ENCODE measurements at regions not wholly inside any gene's neighbourhood (a gene's known extent, or its start where the extent isn't known, plus 50 kb on each side); places are given as distances from the start of the nearest gene placed in this dataset.

GRCh38 chr18:55866886-55867285 is 278.9 kb upstream of the TCF4 start:
- H3K9ac ChIP-seq (ENCODE audit: low read depth, low read length): no peak overlapping the region
- H3K9me3 ChIP-seq (ENCODE audit: control insufficient read depth, insufficient read depth, low read length): no peaks in the 10 kb centered on the region
- peaks cover 12% of the 10 kb centered on the region for H3K4me1 ChIP-seq (ENCODE audit: control insufficient read depth, insufficient read depth, low read length)
- H3K27me3 ChIP-seq (ENCODE audit: control insufficient read depth, insufficient read depth, low read length): no peaks in the 10 kb centered on the region
- H3K4me3 ChIP-seq (ENCODE audit: low read depth, low read length): no peak overlapping the region
- no peaks in the 10 kb centered on the region for H3K36me3 ChIP-seq (ENCODE audit: control insufficient read depth, insufficient read depth, low read length)

DNA sequence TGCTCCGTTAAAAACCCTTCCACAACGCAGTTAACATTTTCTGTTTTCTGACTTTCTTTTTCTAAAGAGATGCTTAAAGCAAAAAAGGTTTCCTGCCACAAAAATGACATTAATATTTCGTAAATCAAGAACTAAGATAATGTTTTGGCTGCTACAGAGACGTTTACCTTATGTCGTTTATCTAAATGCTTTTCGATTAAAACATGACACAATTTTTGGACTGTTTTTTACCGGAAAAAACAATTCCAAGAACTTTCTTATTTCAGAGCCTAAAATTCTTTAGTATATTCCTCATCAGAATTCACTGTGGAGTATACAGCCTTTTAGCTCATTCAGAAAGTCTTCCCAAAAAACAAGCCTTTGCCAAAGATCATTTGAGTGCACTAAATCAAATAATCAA is 278.0 kb upstream of the TCF4 start:
- peaks cover 12% of the 10 kb centered on the region for H3K4me1 ChIP-seq (ENCODE audit: control insufficient read depth, insufficient read depth, low read length)
- H3K4me3 ChIP-seq (ENCODE audit: low read depth, low read length): no peak overlapping the region
- no peaks in the 10 kb centered on the region for H3K36me3 ChIP-seq (ENCODE audit: control insufficient read depth, insufficient read depth, low read length)
- no peaks in the 10 kb centered on the region for H3K9me3 ChIP-seq (ENCODE audit: control insufficient read depth, insufficient read depth, low read length)
- H3K27me3 ChIP-seq (ENCODE audit: control insufficient read depth, insufficient read depth, low read length): no peaks in the 10 kb centered on the region
- no peak overlapping the region for H3K9ac ChIP-seq (ENCODE audit: low read depth, low read length)

DNA sequence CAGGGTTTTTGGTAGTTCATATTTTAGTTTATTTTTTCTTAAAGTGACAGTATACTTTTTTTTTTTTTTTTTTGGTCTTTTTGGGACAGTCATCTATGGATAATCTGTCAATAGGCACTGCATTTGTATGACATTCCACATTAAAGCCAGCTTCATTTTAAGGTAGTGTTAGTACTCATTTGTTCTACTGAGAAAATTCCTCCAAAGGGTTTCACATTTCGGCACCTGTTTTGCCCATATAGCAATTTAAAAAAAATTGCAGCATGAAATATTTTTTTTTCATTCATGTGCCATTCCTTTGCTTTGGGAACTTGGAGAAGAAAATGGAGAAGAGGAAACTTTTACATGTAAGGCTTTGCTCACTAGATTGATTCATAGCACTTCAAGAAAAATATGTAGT is 276.3 kb upstream of the TCF4 start:
- Histone ChIP-seq H3K9me3 (ENCODE audit: control insufficient read depth, insufficient read depth, low read length) (no peaks in the 10 kb centered on the region), H3K27me3 (ENCODE audit: control insufficient read depth, insufficient read depth, low read length) (no peaks in the 10 kb centered on the region), H3K9ac (ENCODE audit: low read depth, low read length) (no peak overlapping the region), H3K4me1 (ENCODE audit: control insufficient read depth, insufficient read depth, low read length) (peaks cover 12% of the 10 kb centered on the region), H3K4me3 (ENCODE audit: low read depth, low read length) (no peak overlapping the region), H3K36me3 (ENCODE audit: control insufficient read depth, insufficient read depth, low read length) (no peaks in the 10 kb centered on the region)

DNA sequence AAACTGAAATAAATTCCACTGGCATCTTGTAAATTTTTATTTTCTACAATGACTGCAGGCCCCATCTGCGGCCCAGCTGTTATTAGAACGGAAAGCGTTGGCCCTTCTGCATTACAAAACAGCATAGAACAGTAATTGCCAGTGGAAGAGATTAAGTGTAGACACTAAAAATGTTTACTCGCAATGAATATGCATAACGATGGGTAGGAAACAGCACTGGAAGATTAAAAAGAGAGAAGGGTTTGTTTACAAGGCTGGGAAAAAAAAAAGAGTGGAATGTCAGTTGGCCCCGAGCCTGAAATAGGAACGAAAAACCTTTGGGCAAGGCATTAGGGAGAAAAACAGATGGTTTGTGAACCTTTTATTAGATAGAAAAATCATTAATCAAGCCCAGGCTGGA is 275.9 kb upstream of the TCF4 start:
- no peaks in the 10 kb centered on the region for H3K36me3 ChIP-seq (ENCODE audit: control insufficient read depth, insufficient read depth, low read length)
- no peaks in the 10 kb centered on the region for H3K9me3 ChIP-seq (ENCODE audit: control insufficient read depth, insufficient read depth, low read length)
- H3K9ac ChIP-seq (ENCODE audit: low read depth, low read length): no peak overlapping the region
- no peaks in the 10 kb centered on the region for H3K27me3 ChIP-seq (ENCODE audit: control insufficient read depth, insufficient read depth, low read length)
- peaks cover 12% of the 10 kb centered on the region for H3K4me1 ChIP-seq (ENCODE audit: control insufficient read depth, insufficient read depth, low read length)
- H3K4me3 ChIP-seq (ENCODE audit: low read depth, low read length): no peak overlapping the region

DNA sequence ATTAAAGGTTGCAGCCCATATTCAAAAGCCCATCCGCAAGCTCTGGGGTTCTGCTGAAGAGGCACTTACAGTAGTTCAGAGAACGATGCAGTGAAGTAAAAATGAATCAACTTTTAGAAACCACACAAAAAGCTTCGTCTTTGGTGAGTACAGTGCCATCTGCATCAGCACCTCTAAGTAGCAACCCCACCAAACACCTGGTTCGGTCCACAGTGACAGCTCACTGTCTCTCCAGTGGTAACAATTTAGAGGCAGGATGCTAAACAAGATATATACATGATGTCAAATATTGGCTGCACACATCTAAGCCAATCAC is 275.4 kb upstream of the TCF4 start:
- H3K4me1 ChIP-seq (ENCODE audit: control insufficient read depth, insufficient read depth, low read length): peaks cover 12% of the 10 kb centered on the region
- H3K9ac ChIP-seq (ENCODE audit: low read depth, low read length): no peak overlapping the region
- H3K27me3 ChIP-seq (ENCODE audit: control insufficient read depth, insufficient read depth, low read length): no peaks in the 10 kb centered on the region
- no peaks in the 10 kb centered on the region for H3K9me3 ChIP-seq (ENCODE audit: control insufficient read depth, insufficient read depth, low read length)
- H3K36me3 ChIP-seq (ENCODE audit: control insufficient read depth, insufficient read depth, low read length): no peaks in the 10 kb centered on the region
- no peak overlapping the region for H3K4me3 ChIP-seq (ENCODE audit: low read depth, low read length)

DNA sequence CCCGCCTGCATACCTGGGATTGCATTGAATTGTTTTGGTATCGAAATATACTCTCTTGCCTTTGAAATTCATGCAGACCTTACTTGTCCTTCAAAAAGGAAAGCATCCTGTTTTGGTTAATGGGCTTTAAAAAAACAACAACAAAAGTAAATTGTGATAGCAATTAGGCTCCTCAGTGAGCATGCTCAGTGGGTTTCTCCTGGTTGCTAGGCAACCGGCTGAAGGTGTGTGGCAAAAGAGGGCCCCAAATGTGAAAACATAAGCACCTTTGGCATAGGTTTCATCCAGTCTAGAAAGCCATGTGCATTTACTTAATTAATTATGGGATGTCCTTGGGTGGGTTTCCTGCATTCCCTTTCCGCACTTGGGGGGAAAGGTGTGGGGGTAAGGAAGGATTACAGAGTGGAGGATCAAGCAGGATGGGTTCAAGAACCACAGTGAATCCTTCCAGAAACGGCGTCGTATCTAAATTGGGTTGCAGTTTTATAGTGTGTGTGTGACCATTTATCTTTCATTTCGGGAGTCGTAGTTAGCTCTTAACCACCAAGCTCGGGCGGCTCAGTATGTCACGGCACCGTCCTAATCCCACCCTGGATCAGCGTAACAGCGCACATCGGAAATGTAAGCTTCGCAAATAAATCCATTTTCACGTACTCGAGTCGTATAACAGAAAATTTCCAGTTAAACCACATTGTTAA is 274.9 kb upstream of the TCF4 start:
- no peak overlapping the region for H3K4me3 ChIP-seq (ENCODE audit: low read depth, low read length)
- H3K9ac ChIP-seq (ENCODE audit: low read depth, low read length): no peak overlapping the region
- H3K36me3 ChIP-seq (ENCODE audit: control insufficient read depth, insufficient read depth, low read length): no peaks in the 10 kb centered on the region
- H3K27me3 ChIP-seq (ENCODE audit: control insufficient read depth, insufficient read depth, low read length): no peaks in the 10 kb centered on the region
- peaks cover 12% of the 10 kb centered on the region for H3K4me1 ChIP-seq (ENCODE audit: control insufficient read depth, insufficient read depth, low read length)
- H3K9me3 ChIP-seq (ENCODE audit: control insufficient read depth, insufficient read depth, low read length): no peaks in the 10 kb centered on the region

DNA sequence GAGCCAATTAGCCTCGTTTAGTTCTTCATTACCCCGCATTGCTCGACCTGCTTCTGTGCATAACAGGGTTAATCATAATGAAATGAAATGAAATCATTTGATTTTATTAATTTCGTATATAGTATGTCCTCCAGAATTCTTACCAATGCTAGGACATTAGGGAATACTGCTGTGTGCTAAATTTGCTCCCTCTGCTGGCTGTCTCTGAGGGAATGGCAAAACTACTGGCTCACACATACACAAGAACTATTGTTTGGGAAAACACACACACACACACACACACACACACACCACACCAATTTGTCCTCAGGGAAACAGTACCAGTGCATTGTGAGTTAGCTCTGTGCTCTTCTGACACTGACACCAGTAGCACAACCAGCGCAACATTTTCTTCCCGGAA is 273.3 kb upstream of the TCF4 start:
- Histone ChIP-seq H3K9me3 (ENCODE audit: control insufficient read depth, insufficient read depth, low read length) (no peaks in the 10 kb centered on the region), H3K27me3 (ENCODE audit: control insufficient read depth, insufficient read depth, low read length) (no peaks in the 10 kb centered on the region), H3K9ac (ENCODE audit: low read depth, low read length) (peak overlapping the region; percentile 4), H3K4me3 (ENCODE audit: low read depth, low read length) (no peak overlapping the region), H3K4me1 (ENCODE audit: control insufficient read depth, insufficient read depth, low read length) (peaks cover 17% of the 10 kb centered on the region), H3K36me3 (ENCODE audit: control insufficient read depth, insufficient read depth, low read length) (no peaks in the 10 kb centered on the region)

GRCh38 chr18:55858661-55859515 is 270.9 kb upstream of the TCF4 start:
- no peaks in the 10 kb centered on the region for H3K9me3 ChIP-seq (ENCODE audit: control insufficient read depth, insufficient read depth, low read length)
- H3K4me3 ChIP-seq (ENCODE audit: low read depth, low read length): no peak overlapping the region
- H3K4me1 ChIP-seq (ENCODE audit: control insufficient read depth, insufficient read depth, low read length): peaks cover 7% of the 10 kb centered on the region
- no peak overlapping the region for H3K9ac ChIP-seq (ENCODE audit: low read depth, low read length)
- H3K36me3 ChIP-seq (ENCODE audit: control insufficient read depth, insufficient read depth, low read length): no peaks in the 10 kb centered on the region
- no peaks in the 10 kb centered on the region for H3K27me3 ChIP-seq (ENCODE audit: control insufficient read depth, insufficient read depth, low read length)

DNA sequence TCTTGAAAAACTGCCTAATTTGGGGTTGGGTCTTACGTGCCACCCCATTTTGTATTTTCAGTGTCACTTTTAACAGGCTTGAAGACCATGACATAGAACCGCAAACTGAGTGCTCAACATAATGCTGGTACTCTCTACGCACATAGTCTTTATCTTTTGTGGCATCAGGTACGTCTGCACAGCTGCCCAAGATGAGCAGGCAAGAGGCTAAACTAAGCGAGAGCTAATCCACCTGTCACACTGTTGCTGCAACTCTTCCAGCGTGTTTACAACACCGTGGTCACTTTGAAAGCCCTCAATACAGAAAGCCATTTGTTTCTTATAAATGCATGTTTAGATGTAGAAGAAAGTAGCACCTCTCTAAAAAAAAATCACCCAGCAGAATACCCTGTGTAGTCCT is 270.0 kb upstream of the TCF4 start:
- H3K4me1 ChIP-seq (ENCODE audit: control insufficient read depth, insufficient read depth, low read length): peaks cover 5% of the 10 kb centered on the region
- no peak overlapping the region for H3K9ac ChIP-seq (ENCODE audit: low read depth, low read length)
- no peaks in the 10 kb centered on the region for H3K27me3 ChIP-seq (ENCODE audit: control insufficient read depth, insufficient read depth, low read length)
- H3K36me3 ChIP-seq (ENCODE audit: control insufficient read depth, insufficient read depth, low read length): no peaks in the 10 kb centered on the region
- H3K9me3 ChIP-seq (ENCODE audit: control insufficient read depth, insufficient read depth, low read length): no peaks in the 10 kb centered on the region
- H3K4me3 ChIP-seq (ENCODE audit: low read depth, low read length): no peak overlapping the region

GRCh38 chr18:55857409-55857808 is 269.4 kb upstream of the TCF4 start:
- no peaks in the 10 kb centered on the region for H3K27me3 ChIP-seq (ENCODE audit: control insufficient read depth, insufficient read depth, low read length)
- no peaks in the 10 kb centered on the region for H3K9me3 ChIP-seq (ENCODE audit: control insufficient read depth, insufficient read depth, low read length)
- no peaks in the 10 kb centered on the region for H3K36me3 ChIP-seq (ENCODE audit: control insufficient read depth, insufficient read depth, low read length)
- no peak overlapping the region for H3K9ac ChIP-seq (ENCODE audit: low read depth, low read length)
- H3K4me1 ChIP-seq (ENCODE audit: control insufficient read depth, insufficient read depth, low read length): peaks cover 5% of the 10 kb centered on the region
- no peak overlapping the region for H3K4me3 ChIP-seq (ENCODE audit: low read depth, low read length)

DNA sequence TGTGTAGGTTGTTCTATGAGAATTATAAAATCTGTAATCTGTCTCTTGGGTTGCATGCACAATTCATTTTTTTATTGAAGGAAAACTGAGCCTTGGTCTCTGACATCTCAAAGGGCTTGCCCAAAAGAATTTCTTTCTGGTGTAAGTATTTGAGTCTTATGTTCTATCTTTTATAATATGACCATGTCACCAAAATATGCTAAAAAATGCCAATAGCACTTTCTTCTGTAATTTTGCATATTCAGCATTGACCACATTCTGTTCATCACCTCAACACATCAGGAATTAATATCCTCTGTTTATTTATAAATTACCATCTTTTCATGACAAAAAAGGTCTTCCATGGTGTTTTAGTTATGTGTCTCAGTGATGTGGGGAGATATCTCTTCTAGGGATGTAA is 268.7 kb upstream of the TCF4 start:
- no peaks in the 10 kb centered on the region for H3K36me3 ChIP-seq (ENCODE audit: control insufficient read depth, insufficient read depth, low read length)
- H3K27me3 ChIP-seq (ENCODE audit: control insufficient read depth, insufficient read depth, low read length): no peaks in the 10 kb centered on the region
- no peaks in the 10 kb centered on the region for H3K9me3 ChIP-seq (ENCODE audit: control insufficient read depth, insufficient read depth, low read length)
- H3K9ac ChIP-seq (ENCODE audit: low read depth, low read length): no peak overlapping the region
- peaks cover 5% of the 10 kb centered on the region for H3K4me1 ChIP-seq (ENCODE audit: control insufficient read depth, insufficient read depth, low read length)
- H3K4me3 ChIP-seq (ENCODE audit: low read depth, low read length): no peak overlapping the region

DNA sequence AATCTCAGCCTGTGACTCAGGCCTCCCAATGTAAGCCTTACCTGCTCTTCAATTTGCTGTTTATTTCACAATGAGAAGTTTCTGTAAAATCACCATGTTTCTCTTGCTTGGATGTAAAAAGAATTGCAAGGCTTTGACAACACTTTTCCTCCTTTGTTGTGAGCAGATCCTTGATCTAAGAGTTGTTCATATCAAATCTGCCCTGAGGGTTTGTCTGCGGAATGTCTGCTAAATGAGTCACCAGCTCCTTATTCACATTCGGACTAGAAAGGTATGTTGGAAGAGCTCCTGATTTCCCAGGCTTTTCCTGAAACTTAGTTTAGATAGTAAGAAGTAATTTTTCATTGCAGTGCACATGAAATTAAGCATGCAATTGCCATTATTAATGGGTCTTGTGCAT is 268.2 kb upstream of the TCF4 start:
- Histone ChIP-seq H3K36me3 (ENCODE audit: control insufficient read depth, insufficient read depth, low read length) (no peaks in the 10 kb centered on the region), H3K27me3 (ENCODE audit: control insufficient read depth, insufficient read depth, low read length) (no peaks in the 10 kb centered on the region), H3K9ac (ENCODE audit: low read depth, low read length) (no peak overlapping the region), H3K9me3 (ENCODE audit: control insufficient read depth, insufficient read depth, low read length) (no peaks in the 10 kb centered on the region), H3K4me1 (ENCODE audit: control insufficient read depth, insufficient read depth, low read length) (peaks cover 5% of the 10 kb centered on the region), H3K4me3 (ENCODE audit: low read depth, low read length) (no peak overlapping the region)
